ENCODE measurements at regions not wholly inside any gene's neighbourhood (a gene's known extent, or its start where the extent isn't known, plus 50 kb on each side); places are given as distances from the start of the nearest gene placed in this dataset.

GRCh38 chr2:71935262-71935848 is 212.3 kb downstream of the CYP26B1 start:
- DNase-seq = no peak

DNA sequence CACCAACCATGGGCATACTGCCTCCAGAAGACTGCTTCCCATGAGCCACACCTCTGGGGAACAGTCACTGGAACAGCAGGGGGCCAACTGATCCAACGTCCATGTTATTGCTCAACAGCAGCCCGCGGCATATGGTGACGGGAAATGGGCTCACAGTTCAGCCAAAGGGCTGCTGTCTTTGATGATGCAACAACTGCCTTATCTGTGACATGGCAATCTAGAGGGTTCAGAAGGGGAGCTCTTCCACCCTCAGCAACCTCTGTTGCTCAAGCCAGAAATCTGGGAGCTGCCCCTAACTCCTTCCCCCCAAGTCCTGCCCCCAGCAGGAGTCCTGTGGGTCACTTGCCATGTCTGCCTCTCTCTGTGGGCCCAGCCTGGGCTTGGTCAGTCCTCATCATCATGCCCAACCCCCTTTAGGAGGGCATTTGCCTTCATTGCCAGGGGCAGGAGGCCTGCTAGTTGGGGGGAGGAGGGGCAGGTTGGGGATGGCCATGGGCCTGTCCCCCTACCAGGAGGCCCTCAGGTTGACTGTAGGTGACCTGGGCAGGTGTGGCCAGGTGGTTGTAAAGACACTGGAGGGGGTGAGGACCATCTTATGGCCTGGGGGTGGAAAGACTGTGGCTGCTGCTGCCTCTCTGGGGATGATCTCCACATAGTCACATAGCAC is 212.9 kb downstream of the CYP26B1 start:
- peak; percentile 81 for DNase-seq

DNA sequence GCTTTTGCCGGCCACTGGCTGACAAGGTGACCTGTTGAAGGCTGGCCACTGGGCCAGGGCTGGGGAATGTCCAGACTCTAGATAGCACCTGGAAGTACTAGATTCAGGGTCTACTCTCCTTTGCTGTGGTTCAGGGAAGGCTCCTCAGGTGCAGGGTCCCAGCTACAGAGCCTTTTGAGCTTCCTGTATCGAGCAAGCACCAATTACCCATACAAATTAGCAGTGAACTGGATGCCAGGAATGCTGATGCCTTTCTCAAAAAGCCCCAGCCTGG is 213.4 kb downstream of the CYP26B1 start:
- no peak for DNase-seq

- DNase-seq = no peak
These were observed 214.0 kb downstream of the CYP26B1 start for GRCh38 chr2:71933467-71934319.

- DNase-seq = no peak
These were observed 214.7 kb downstream of the CYP26B1 start for GRCh38 chr2:71932780-71933466.

DNA sequence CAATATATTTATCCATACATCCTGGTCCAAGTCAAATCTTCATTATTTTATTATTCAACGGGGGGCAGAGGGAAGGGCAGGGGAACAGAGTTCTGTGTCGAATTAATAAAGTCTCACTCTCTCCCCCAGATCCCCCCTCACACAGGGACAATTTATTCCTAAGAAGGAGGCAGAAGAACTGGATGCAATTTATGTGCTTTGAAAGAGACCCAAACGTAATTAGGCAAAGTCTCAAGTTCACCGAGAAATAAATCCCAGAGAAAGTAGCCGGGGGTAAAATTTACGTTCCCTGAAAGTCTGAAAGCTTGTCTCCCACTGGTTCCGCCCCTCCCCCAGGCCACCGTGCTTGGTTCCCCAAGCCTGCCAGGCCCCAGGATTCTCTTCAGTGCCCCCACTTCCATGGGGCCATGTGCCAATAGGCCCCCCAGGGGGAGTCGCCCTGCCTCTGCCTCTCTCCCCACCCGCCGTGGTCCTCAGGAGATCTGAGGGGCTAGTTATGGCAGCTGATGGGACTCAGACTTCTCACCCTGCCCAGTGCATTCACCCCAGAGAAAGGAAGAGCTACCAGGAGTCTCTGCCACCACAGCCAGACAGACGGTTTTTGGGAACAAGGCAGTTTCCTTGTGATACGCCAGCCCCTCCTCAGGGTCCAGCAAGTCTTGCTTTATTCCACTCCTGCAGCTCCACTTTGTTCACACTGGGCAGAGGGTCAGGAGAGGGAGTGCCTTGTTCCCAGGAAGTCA is 215.5 kb downstream of the CYP26B1 start:
- DNase-seq = no peak

DNA sequence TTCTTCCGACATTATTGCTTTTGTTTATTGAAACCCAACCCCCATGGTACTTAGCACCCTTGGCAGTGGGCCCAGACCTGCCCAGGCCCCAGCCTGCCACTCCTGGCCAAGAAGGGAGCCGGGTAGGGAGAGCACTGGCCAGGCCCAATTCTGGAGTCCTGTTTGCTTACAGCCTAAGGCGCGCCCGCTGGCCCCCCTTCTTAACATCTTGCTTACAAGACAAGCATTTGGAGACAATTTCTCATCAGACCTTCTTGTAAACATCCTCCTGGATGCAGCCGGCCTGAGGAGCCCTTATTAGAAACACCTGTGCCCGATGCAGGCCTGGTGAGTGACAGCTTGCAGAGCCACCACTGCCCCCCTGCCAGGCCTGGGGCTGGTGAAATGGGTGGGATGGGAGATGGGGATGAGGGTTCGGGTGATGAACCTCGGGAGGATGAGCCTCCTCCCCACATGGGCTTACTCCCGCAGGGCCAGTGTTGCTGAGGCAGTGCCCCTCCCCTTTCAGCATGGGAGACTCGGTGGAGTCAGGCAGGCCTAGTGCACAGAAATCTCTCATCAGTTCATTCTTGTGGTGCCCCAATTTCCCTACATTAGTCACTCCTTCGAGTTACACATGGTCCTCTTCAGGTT is 217.5 kb downstream of the CYP26B1 start:
- no peak for DNase-seq

DNA sequence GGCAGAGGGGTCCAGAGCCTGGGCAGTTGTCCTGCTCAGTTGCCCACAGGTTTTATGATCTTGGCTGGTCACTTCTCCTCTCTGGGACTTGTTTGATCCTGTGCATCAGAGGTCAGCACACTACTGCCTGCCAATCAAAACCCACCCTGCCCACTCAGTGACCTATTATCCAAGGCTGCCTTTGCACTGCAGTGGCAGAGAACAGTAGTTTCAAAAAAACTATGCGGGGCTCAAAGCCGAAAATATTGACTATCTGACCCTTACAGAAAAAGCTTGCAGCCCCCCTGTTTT is 218.2 kb downstream of the CYP26B1 start:
- DNase-seq = no peak

DNA sequence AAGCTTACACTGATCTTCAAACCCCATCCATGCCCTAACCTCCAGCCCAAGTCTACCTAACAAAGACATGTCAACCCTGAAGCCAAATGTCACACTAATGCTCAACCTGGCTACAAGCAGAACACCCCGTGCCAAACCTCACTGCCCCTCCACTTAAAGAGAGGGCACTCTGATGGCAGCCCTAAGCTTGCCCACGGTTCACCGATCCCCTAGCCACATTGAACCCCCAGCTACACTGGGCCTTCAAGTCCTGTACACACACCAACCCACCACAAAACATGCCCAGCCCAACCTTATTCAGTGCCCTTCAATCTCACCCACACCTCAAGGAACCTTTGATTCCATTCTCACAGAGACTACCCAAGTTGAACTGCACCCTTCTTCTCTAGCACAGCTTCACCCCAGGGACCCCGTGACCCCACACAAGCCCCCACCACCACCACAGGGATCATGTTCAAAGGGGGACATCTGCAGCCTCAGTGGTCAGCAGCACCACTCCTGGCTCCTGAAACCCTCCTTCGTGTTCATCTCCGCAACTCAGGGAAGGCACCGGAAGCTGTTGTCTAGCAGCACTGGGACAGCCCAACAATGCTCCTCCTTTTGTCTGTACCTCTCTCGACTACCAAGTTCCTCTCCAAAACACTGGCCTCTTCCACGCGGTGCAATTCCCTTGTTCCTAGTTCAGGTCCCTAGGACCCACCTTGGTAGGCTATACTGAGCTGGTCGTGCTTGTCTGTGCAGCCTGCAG is 218.8 kb downstream of the CYP26B1 start:
- no peak for DNase-seq

GRCh38 chr2:71927757-71928715 is 219.6 kb downstream of the CYP26B1 start:
- DNase-seq = no peak

DNA sequence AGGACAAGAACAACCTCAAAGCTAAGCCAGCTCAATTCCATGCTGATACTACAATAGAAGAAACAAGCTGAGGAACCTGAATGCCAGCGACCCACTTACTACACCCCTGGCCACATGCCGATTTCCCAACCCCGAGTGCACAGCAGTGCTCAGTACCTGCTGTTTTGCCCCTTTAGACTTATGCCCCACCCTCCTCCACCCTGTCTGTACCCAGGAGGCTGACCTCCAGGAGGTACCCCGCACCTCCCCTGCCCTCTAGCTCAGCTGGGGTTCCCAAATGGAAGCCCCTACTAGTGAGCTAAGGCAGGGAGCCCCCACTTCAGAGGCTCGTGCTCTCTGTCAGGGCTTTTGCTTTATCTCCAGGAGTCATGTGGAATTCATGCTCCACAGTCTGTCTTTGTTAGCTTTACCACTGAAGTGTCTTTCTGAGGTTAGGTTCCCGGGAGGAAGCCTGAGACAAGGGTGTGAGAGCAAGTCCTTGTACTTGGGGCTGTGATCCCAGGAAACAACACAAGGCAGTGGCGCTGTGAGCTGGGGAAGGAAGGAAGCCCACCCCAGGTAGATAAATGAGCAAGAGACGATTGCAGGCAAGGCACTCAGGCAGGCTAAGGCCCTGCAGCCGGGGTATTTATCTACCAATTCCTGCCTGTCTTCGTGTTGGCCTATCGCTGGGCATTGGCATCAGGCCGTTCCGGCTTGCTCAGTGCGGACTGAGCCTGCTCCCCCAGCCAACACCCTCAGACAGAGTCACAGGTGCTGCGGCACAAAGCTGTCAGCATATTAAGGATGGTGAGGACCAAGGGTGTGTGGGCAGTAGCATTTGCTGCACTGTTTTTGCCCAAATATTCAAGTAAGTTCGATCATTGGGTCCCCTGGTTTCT is 220.5 kb downstream of the CYP26B1 start:
- DNase-seq = no peak

DNA sequence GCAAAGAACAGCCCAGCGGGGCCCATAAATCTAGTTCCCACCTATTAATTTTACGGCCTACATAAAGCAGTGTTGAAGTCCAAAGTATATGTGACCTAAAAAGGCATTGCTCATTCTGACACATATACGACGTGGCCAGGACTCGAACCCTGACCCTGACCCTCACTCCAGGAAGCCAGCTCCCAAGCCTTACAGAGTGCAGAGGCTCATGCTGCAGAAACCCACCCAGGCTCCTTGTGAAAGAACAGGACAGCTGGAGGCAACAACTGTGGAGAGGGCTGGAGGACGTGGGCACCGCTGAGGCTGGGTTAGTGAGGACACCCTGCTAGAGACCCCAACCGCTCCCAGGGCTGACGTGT is 221.6 kb downstream of the CYP26B1 start:
- DNase-seq = no peak

DNA sequence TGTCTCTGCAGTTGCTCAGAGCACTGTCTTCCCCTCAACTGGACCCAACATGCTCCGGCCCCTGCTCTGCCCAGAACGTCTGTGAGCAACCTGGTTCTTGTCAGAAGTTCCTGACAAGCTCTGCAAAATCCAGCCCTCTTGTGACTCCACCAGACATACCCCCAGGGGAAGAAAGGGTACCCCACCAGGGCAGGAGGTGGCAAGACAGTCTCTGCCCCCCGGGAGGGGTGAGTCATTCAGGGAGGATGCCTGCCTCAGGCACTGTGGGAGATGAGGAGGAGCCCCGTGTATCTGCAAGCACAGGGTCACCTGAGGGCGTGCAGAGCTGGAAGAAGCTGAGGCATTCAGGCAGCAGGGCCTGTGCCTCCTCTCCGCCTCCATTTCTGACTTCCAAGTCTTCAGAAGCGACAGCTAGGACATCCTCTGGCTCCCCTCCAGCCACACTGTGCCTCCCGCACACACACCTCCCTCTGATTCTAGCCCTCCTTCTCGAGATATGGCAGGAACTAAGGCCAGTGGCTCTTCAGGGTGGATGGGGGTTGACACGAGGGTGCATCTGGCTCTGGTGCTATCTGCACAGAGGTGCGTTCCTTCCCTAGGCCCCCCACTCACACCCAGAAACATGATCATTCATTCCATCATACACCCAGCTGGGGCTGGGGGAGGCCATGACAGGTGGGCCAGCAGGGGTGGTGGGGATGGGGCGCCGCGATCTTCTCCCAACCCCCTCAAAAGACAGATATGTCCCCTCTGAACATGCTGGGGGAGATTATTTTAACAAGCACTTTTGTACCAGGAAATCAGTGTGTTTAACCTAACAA is 222.2 kb downstream of the CYP26B1 start:
- no peak for DNase-seq

- DNase-seq = no peak
These were observed 223.7 kb downstream of the CYP26B1 start for GRCh38 chr2:71923887-71924533.

DNA sequence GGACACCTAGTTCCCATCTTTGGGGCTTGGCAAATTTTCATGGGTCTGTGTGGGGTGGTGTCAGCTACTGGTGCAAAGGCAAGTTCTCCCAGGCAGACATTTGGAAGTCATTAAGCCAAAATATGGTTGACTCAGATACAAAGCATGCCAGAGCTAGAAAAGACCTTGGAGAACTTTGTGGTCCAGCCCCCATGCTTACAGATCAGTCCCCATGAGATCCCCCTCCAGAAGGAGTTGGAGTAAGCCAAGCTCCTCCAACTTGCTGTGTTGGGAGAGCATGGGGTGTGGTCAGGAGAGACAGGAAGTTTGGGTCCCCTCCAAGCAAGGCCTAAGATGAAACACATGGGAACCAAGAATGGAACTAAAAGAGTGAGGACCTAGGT is 224.5 kb downstream of the CYP26B1 start:
- DNase-seq = no peak

DNA sequence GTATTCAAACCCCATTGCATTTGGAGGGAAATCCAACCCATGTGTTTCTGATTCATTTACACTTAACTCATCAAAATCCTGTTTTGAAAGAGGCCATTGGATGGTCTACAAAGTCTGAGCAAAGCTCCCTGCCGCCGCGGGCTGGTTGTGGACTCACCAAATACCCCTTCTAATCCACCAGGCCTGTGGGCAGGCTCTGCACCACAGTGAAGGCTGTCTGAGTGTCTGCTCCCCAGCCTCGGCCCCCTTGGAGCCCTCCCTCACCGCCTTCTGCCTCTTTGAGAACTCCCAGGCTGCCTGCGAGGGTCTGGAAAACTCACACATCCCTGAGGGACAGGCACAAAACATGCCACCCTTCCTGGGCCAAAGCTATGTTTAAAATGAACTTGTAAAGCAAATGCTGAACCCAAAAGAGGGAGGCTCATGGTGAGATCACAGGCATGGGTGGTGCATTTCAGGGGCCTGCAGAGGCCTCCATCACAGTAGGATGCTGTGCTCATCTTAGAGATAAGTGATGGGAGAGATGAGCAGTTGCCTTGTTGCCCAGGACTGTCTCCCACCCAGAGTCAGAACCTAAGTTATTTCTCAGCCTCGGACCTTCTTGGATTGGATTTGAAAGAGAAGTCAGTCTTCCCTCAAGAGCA is 225.0 kb downstream of the CYP26B1 start:
- DNase-seq = no peak

- no peak for DNase-seq
These were observed 225.6 kb downstream of the CYP26B1 start for GRCh38 chr2:71922091-71922490.

DNA sequence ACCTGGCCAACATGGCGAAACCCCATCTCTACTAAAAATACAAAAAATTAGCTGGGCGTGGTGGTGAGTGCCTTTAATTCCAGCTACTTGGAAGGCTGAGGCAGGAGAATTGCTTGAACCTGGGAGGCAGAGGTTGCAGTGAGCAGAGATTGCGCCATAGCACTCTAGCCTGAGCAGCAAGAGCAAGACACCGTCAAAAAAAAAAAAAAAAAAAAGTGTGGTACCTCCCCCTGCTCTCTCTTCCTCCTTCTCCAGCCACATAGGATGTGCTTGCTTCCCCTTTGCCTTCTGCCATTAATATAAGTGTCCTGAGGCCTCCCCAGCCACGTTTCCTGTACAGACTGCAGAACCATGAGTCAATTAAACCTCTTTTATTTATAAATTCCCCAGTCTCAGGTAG is 226.8 kb downstream of the CYP26B1 start:
- peak; percentile 67 for DNase-seq

Data from SIG-M5 (cell line).